Mucosa of descending colon (tissue), 3 donors: ENCODE measurements at regions not wholly inside any gene's neighbourhood (a gene's known extent, or its start where the extent isn't known, plus 50 kb on each side); places are given as distances from the start of the nearest gene placed in this dataset.
"Not testable (repeated sequence)": the region's sequence is repeated elsewhere in the genome, so short reads cannot be mapped to it uniquely, and the experiment has no call there.

Experiments
- ATAC-seq: fragments of 200-7000 bp; cut with Tn5 transposase; one replicate; pipeline ENCODE4 v1.9.1; 2020; ENCODE audit warnings: mild to moderate bottlenecking, moderate library complexity
- DNase-seq, 3 donors: peaks; one replicate each; pipeline ENCODE4 v3.0.0-alpha.2; 2020
- H3K36me3 ChIP-seq: fragments of 200-600 bp; one replicate; pipeline ENCODE4 v1.8.0; 2021; ENCODE audit warnings: low read depth, mild to moderate bottlenecking
- H3K4me1 ChIP-seq: fragments of 200-600 bp; one replicate; pipeline ENCODE4 v1.8.0; 2021; ENCODE audit warnings: low read depth, mild to moderate bottlenecking
- H3K4me3 ChIP-seq: fragments of 200-600 bp; one replicate; pipeline ENCODE4 v1.8.0; 2021; ENCODE audit warnings: mild to moderate bottlenecking
- H3K9me3 ChIP-seq: fragments of 200-600 bp; one replicate; pipeline ENCODE4 v1.8.0; 2021; ENCODE audit warnings: mild to moderate bottlenecking
- intact Hi-C, 2 donors: fragments of 100-400 bp; cut with DNase I in 1 of 2; cut with micrococcal nuclease in 1 of 2; formaldehyde crosslinking; loops; one replicate each; pipeline versions ENCODE4 v1.11.0 to v1.11.1; 2022; cut with DNase I, micrococcal nuclease
- TF ChIP-seq, protein P1 (sequence below): fragments of 200-600 bp; IDR thresholded peaks from one replicate; pipeline ENCODE4 v1.8.0; 2022; ENCODE audit warnings: antibody characterized with exemption, mild to moderate bottlenecking
- donor health status: DM: no; HTN: no; CAD: no; lungs with moderate emphysema.
- donor health status: DM: no; HTN: no; CAD: no.
- donor health status: DM: no; HTN: yes; CAD: no.

GRCh38 chr15:37395100-37395468 lies 294.7 kb upstream of the MEIS2 start:
- no peak overlapping the region for H3K4me3 ChIP-seq
- ATAC-seq (no peak), DNase-seq (no peak)
- H3K36me3 ChIP-seq = no peaks in the 10 kb centered on the region
- intact Hi-C loops = no loop called here
- TF ChIP-seq, protein P1, sequence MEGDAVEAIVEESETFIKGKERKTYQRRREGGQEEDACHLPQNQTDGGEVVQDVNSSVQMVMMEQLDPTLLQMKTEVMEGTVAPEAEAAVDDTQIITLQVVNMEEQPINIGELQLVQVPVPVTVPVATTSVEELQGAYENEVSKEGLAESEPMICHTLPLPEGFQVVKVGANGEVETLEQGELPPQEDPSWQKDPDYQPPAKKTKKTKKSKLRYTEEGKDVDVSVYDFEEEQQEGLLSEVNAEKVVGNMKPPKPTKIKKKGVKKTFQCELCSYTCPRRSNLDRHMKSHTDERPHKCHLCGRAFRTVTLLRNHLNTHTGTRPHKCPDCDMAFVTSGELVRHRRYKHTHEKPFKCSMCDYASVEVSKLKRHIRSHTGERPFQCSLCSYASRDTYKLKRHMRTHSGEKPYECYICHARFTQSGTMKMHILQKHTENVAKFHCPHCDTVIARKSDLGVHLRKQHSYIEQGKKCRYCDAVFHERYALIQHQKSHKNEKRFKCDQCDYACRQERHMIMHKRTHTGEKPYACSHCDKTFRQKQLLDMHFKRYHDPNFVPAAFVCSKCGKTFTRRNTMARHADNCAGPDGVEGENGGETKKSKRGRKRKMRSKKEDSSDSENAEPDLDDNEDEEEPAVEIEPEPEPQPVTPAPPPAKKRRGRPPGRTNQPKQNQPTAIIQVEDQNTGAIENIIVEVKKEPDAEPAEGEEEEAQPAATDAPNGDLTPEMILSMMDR = no peak
- peaks cover 40% of the 10 kb centered on the region for H3K9me3 ChIP-seq
- no peaks in the 10 kb centered on the region for H3K4me1 ChIP-seq

GRCh38 chr15:37397266-37398022 lies 297.1 kb upstream of the MEIS2 start:
- Histone ChIP-seq H3K4me1 (no peaks in the 10 kb centered on the region), H3K4me3 (no peak overlapping the region), H3K9me3 (peaks cover 21% of the 10 kb centered on the region), H3K36me3 (no peaks in the 10 kb centered on the region)
- intact Hi-C loops = no loop called here
- no peak for DNase-seq
- TF ChIP-seq, protein P1 = no peak
- no peak for ATAC-seq

- Histone ChIP-seq H3K36me3 (no peaks in the 10 kb centered on the region), H3K4me1 (no peaks in the 10 kb centered on the region), H3K9me3 (peaks cover 23% of the 10 kb centered on the region), H3K4me3 (no peak overlapping the region)
- no peak for DNase-seq
- ATAC-seq = no peak
- TF ChIP-seq, protein P1 = no peak
- intact Hi-C loops = no loop called here
Observed at GRCh38 chr15:37416103-37416502, 315.8 kb upstream of the MEIS2 start.

DNA sequence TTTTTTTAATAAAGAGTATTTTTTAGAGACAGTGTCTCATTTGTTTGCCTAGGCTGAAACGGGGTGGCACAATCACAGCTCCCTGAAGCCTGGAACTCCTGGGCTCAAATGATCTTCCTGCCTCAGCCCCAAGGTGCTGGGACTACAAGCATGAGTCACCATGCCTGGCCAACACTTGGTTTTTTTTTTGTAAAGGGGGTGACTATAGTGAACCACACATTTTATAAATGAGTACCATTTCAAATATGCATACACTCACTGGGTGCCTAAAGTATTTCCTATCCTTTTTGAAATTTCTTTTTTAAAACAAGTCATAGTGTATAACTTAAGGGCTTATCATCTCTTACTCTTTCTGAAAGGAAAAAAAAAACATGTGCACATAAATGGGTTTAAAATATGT lies 325.2 kb upstream of the MEIS2 start:
- TF ChIP-seq, protein P1 = no peak
- peaks cover 2% of the 10 kb centered on the region for H3K9me3 ChIP-seq
- H3K4me1 ChIP-seq = no peaks in the 10 kb centered on the region
- DNase-seq = no peak
- ATAC-seq = no peak
- intact Hi-C loops = no loop called here
- H3K36me3 ChIP-seq = no peaks in the 10 kb centered on the region
- no peak overlapping the region for H3K4me3 ChIP-seq

DNA sequence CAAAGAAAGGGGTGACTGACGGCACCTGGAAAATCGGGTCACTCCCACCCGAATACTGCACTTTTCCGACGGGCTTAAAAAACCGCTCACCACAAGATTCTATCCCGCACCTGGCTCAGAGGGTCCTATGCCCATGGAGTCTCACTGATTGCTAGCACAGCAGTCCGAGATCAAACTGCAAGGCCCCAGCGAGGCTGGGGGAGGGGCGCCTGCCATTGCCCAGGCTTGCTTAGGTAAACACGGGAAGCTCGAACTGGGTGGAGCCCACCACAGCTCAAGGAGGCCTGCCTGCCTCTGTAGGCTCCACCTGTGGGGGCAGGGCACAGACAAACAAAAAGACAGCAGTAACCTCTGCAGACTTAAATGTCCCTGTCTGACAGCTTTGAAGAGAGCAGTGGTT lies 327.0 kb upstream of the MEIS2 start:
- DNase-seq, H3K36me3 ChIP-seq, intact Hi-C loops, H3K9me3 ChIP-seq, ATAC-seq, H3K4me3 ChIP-seq, H3K4me1 ChIP-seq: not testable (repeated sequence)

- no peaks in the 10 kb centered on the region for H3K36me3 ChIP-seq
- DNase-seq (no peak), ATAC-seq (no peak)
- intact Hi-C loops = no loop called here
- peaks cover 17% of the 10 kb centered on the region for H3K9me3 ChIP-seq
- TF ChIP-seq, protein P1 = no peak
- H3K4me1 ChIP-seq = no peaks in the 10 kb centered on the region
- H3K4me3 ChIP-seq = no peak overlapping the region
Observed at GRCh38 chr15:37446921-37447320, 346.6 kb upstream of the MEIS2 start.
